ENCODE measurements at regions not wholly inside any gene's neighbourhood (a gene's known extent, or its start where the extent isn't known, plus 50 kb on each side); places are given as distances from the start of the nearest gene placed in this dataset.

DNA sequence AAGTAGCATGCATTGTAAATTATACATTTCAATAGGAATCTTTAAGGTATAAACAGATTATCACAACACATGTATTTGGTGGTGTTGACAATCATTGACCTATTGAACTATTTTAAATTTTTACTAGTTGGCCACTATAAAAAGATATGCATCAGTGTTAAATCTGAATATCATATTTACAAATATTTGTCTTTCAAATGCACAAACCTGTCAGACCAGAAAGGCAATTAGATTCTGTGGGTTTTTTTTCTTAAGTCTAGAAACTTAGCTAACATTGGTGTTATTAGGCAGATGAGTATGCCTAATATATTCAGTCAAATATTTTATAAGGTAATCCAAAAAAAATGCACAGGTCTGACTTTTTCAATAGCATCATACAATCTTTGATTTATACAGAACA is 241.4 kb upstream of the DGKB start:
- H3K9me3 ChIP-seq (ENCODE audit: low read length): no peaks in the 10 kb centered on the region
- H3K36me3 ChIP-seq (ENCODE audit: insufficient read depth, low read length): no peaks in the 10 kb centered on the region
- CTCF ChIA-PET (ENCODE audit: unreplicated experiment): no interaction called here
- H3K4me2 ChIP-seq (ENCODE audit: low read length): no peak overlapping the region
- H2AFZ ChIP-seq (ENCODE audit: low read length): no peak overlapping the region
- BruUV-seq (replicated peaks): no TSS peak
- H3K9me2 ChIP-seq (ENCODE audit: insufficient read depth, low read length): no peaks in the 10 kb centered on the region
- intact Hi-C loops (cut with micrococcal nuclease; ENCODE audit: unreplicated experiment): no loop called here
- H3K79me2 ChIP-seq (ENCODE audit: insufficient read depth, low read depth, low read length): no peaks in the 10 kb centered on the region
- H3K27ac ChIP-seq (ENCODE audit: low read depth, low read length, poor library complexity, severe bottlenecking): no peak overlapping the region
- H4K20me1 ChIP-seq (ENCODE audit: insufficient read depth, low read length): no peaks in the 10 kb centered on the region
- POLR2A ChIA-PET: no interaction called here
- no peak overlapping the region for H3K4me3 ChIP-seq (ENCODE audit: low read depth, low read length, poor library complexity, severe bottlenecking)
- no peaks in the 10 kb centered on the region for H3K4me1 ChIP-seq (ENCODE audit: insufficient read depth, low read length, poor library complexity, severe bottlenecking)
- no peak for TF ChIP-seq EZH2phosphoT487 (IDR thresholded peaks at IDR 0.05; ENCODE audit: borderline replicate concordance, low read depth, low read length)
- TF ChIP-seq, protein P1, sequence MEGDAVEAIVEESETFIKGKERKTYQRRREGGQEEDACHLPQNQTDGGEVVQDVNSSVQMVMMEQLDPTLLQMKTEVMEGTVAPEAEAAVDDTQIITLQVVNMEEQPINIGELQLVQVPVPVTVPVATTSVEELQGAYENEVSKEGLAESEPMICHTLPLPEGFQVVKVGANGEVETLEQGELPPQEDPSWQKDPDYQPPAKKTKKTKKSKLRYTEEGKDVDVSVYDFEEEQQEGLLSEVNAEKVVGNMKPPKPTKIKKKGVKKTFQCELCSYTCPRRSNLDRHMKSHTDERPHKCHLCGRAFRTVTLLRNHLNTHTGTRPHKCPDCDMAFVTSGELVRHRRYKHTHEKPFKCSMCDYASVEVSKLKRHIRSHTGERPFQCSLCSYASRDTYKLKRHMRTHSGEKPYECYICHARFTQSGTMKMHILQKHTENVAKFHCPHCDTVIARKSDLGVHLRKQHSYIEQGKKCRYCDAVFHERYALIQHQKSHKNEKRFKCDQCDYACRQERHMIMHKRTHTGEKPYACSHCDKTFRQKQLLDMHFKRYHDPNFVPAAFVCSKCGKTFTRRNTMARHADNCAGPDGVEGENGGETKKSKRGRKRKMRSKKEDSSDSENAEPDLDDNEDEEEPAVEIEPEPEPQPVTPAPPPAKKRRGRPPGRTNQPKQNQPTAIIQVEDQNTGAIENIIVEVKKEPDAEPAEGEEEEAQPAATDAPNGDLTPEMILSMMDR (conservative IDR thresholded peaks at IDR 0.05; ENCODE audit: low read length): no peak
- no peak for DNase-seq (ENCODE audit: low spot score)

DNA sequence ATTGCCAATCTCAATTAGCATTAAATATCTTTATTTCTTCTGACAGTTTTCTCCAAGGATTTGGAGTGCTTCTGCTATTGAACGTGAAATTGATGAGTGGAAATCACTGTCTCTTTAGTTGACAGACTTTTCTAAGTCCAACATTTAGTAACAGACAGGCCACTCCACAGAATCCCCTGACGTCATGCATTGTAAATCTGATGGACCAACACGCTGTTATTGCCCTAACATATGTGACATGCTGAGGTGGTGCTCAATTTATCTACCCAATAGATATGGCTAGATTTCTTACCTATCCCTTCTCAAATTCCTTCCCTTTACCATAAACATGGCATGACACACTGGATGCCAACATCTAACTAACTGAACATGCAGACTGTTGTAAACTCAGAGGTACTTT is 240.6 kb upstream of the DGKB start:
- no peaks in the 10 kb centered on the region for H3K9me3 ChIP-seq (ENCODE audit: low read length)
- BruUV-seq (replicated peaks): no TSS peak
- DNase-seq (ENCODE audit: low spot score): no peak
- no peak for TF ChIP-seq EZH2phosphoT487 (IDR thresholded peaks at IDR 0.05; ENCODE audit: borderline replicate concordance, low read depth, low read length)
- TF ChIP-seq, protein P1 (conservative IDR thresholded peaks at IDR 0.05; ENCODE audit: low read length): no peak
- H3K4me2 ChIP-seq (ENCODE audit: low read length): no peak overlapping the region
- no peaks in the 10 kb centered on the region for H3K9me2 ChIP-seq (ENCODE audit: insufficient read depth, low read length)
- no peaks in the 10 kb centered on the region for H3K79me2 ChIP-seq (ENCODE audit: insufficient read depth, low read depth, low read length)
- no peaks in the 10 kb centered on the region for H3K36me3 ChIP-seq (ENCODE audit: insufficient read depth, low read length)
- H3K4me3 ChIP-seq (ENCODE audit: low read depth, low read length, poor library complexity, severe bottlenecking): no peak overlapping the region
- POLR2A ChIA-PET: no interaction called here
- H2AFZ ChIP-seq (ENCODE audit: low read length): no peak overlapping the region
- H4K20me1 ChIP-seq (ENCODE audit: insufficient read depth, low read length): no peaks in the 10 kb centered on the region
- no peaks in the 10 kb centered on the region for H3K4me1 ChIP-seq (ENCODE audit: insufficient read depth, low read length, poor library complexity, severe bottlenecking)
- intact Hi-C loops (cut with micrococcal nuclease; ENCODE audit: unreplicated experiment): no loop called here
- no peak overlapping the region for H3K27ac ChIP-seq (ENCODE audit: low read depth, low read length, poor library complexity, severe bottlenecking)
- CTCF ChIA-PET (ENCODE audit: unreplicated experiment): no interaction called here

DNA sequence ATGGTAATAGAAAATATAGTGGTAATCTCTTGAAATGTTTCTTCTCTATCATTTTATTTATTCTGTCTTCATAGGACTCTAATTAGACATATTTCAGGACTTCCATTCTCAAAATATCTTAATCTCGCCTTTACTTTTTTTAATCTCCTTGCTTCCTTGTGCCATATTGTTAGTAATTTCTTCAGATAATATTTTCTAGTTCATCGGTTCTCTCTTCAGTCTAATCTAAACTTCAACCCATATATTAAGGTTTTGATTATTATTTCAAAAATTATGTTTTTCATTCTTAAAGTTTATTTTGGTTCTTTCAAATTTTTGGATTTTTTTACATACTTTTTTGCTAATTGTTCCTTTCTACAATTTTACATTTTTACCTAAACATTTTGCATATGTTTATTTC is 237.9 kb upstream of the DGKB start:
- TF ChIP-seq, protein P1 (conservative IDR thresholded peaks at IDR 0.05; ENCODE audit: low read length): no peak
- no peak for TF ChIP-seq EZH2phosphoT487 (IDR thresholded peaks at IDR 0.05; ENCODE audit: borderline replicate concordance, low read depth, low read length)
- CTCF ChIA-PET (ENCODE audit: unreplicated experiment): no interaction called here
- no peaks in the 10 kb centered on the region for H4K20me1 ChIP-seq (ENCODE audit: insufficient read depth, low read length)
- intact Hi-C loops (cut with micrococcal nuclease; ENCODE audit: unreplicated experiment): no loop called here
- no peaks in the 10 kb centered on the region for H3K9me3 ChIP-seq (ENCODE audit: low read length)
- no peak overlapping the region for H3K27ac ChIP-seq (ENCODE audit: low read depth, low read length, poor library complexity, severe bottlenecking)
- no peak for DNase-seq (ENCODE audit: low spot score)
- H3K36me3 ChIP-seq (ENCODE audit: insufficient read depth, low read length): no peaks in the 10 kb centered on the region
- no peak overlapping the region for H3K4me3 ChIP-seq (ENCODE audit: low read depth, low read length, poor library complexity, severe bottlenecking)
- H3K79me2 ChIP-seq (ENCODE audit: insufficient read depth, low read depth, low read length): no peaks in the 10 kb centered on the region
- no peaks in the 10 kb centered on the region for H3K4me1 ChIP-seq (ENCODE audit: insufficient read depth, low read length, poor library complexity, severe bottlenecking)
- no peaks in the 10 kb centered on the region for H3K9me2 ChIP-seq (ENCODE audit: insufficient read depth, low read length)
- H3K4me2 ChIP-seq (ENCODE audit: low read length): no peak overlapping the region
- BruUV-seq (replicated peaks): no TSS peak
- H2AFZ ChIP-seq (ENCODE audit: low read length): no peak overlapping the region
- POLR2A ChIA-PET: no interaction called here

All from OCI-LY7 (cell line).